ENCODE measurements at regions not wholly inside any gene's neighbourhood (a gene's known extent, or its start where the extent isn't known, plus 50 kb on each side); places are given as distances from the start of the nearest gene placed in this dataset.

DNA sequence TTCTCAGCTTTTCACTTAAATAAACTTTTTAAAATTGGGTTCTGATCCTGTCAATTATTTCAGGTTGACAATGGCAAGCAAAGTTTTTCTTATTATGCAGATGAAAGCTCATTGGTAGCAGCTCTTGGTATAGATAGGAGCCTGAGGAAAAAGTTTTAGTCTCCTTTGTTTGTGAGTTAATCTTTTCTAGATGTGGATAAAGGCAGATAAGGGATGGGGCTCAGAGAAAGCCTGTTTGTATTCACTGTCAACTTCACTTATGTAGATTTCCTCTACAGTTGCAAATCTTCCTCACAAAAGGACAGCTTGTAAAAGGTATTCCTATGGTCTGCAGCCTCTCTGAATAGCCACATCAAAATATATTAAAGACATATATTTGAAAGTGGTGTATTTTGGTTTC is 224.5 kb upstream of the SPOPL start:
- TF ChIP-seq CTCF (conservative IDR thresholded peaks at IDR 0.05; ENCODE audit: low read depth in 2 of 2) (no peak), EZH2 (IDR thresholded peaks at IDR 0.05; ENCODE audit: low read depth, unreplicated experiment) (no peak), NANOG (IDR thresholded peaks at IDR 0.05; ENCODE audit: borderline replicate concordance) (peak; percentile 81), POLR2AphosphoS5 (IDR thresholded peaks at IDR 0.05; ENCODE audit: low read depth) (no peak)

All from GM23338 (cell line).